A673 (cell line): ENCODE measurements at regions not wholly inside any gene's neighbourhood (a gene's known extent, or its start where the extent isn't known, plus 50 kb on each side); places are given as distances from the start of the nearest gene placed in this dataset.

ENCODE experiments used
- BruUV-seq: library from RNA; stranded (reverse); fragments of 400-500 nt; replicated peaks from 2 replicates; lab custom pipeline; 2021; lab: Mats Ljungman, UMichigan
- CTCF ChIA-PET: fragments of 300-600 bp; sonication (Branson Sonifier 250); formaldehyde crosslinking; loops from one replicate; lab custom pipeline; 2022; ENCODE audit warnings: antibody characterized with exemption; lab: Charles Lee
- POLR2A ChIA-PET: fragments of 300-600 bp; sonication (Branson Sonifier 250); formaldehyde crosslinking; loops from one replicate; lab custom pipeline; 2022; ENCODE audit warnings: antibody characterized with exemption; ENCODE audit not compliant: low non-redundant PET; lab: Charles Lee
- DNase-seq: peaks from one replicate; pipeline ENCODE4 v3.0.0-alpha.2; 2015; ENCODE audit warnings: low spot score
- H3K27ac ChIP-seq: fragments of 200-600 bp; sonication (generic); 2 replicates; pipeline ENCODE4 v1.5.1; 2016; ENCODE audit warnings: mixed run types, low read depth, mild to moderate bottlenecking, mixed read lengths, antibody characterized with exemption, low read length; ENCODE audit not compliant: poor library complexity, severe bottlenecking
- H3K27me3 ChIP-seq: fragments of 200-600 bp; sonication (generic); replicated peaks from 2 replicates; pipeline ENCODE4 v1.6.1; 2017; ENCODE audit warnings: mixed run types, low read depth, mild to moderate bottlenecking, mixed read lengths, antibody characterized with exemption, low read length; ENCODE audit not compliant: insufficient read depth, poor library complexity
- H3K36me3 ChIP-seq: fragments of 200-600 bp; sonication (generic); 2 replicates; pipeline ENCODE4 v1.6.1; 2016; ENCODE audit warnings: mixed run types, mild to moderate bottlenecking, mixed read lengths, antibody characterized with exemption, low read length; ENCODE audit not compliant: insufficient read depth, poor library complexity, severe bottlenecking
- H3K4me1 ChIP-seq: fragments of 200-600 bp; sonication (generic); 2 replicates; pipeline ENCODE4 v1.6.1; 2017; ENCODE audit warnings: mixed run types, mild to moderate bottlenecking, mixed read lengths, antibody characterized with exemption, low read length; ENCODE audit not compliant: insufficient read depth, poor library complexity, severe bottlenecking
- H3K4me3 ChIP-seq: fragments of 200-600 bp; sonication (generic); 2 replicates; pipeline ENCODE4 v1.5.1; 2016; ENCODE audit warnings: low read depth, mixed run types, mild to moderate bottlenecking, mixed read lengths, low read length; ENCODE audit not compliant: poor library complexity, severe bottlenecking
- H3K9me3 ChIP-seq: fragments of 200-600 bp; sonication (generic); 2 replicates; pipeline ENCODE4 v1.6.1; 2016; ENCODE audit warnings: mixed run types, low read depth, mild to moderate bottlenecking, mixed read lengths, antibody characterized with exemption, low read length; ENCODE audit not compliant: poor library complexity, severe bottlenecking
- EZH2 ChIP-seq: fragments of 200-600 bp; sonication (generic); IDR thresholded peaks from 2 replicates; pipeline ENCODE4 v1.6.1; 2017; ENCODE audit warnings: borderline replicate concordance, low read depth, mild to moderate bottlenecking, mixed read lengths, antibody characterized with exemption, low read length; ENCODE audit not compliant: poor library complexity, severe bottlenecking
- intact Hi-C: fragments of 100-400 bp; cut with micrococcal nuclease; formaldehyde crosslinking; loops from one replicate; pipeline ENCODE4 v1.10.0; 2022; ENCODE audit not compliant: unreplicated experiment
- TF ChIP-seq, protein P1 (sequence below): fragments of 300-800, 200-600 bp; sonication (generic); conservative IDR thresholded peaks from 2 replicates; pipeline ENCODE4 v1.5.1; 2017; ENCODE audit warnings: low read depth, mild to moderate bottlenecking, antibody characterized with exemption, low read length, moderate library complexity, mixed read lengths

- no peak overlapping the region for H3K4me3 ChIP-seq
- CTCF ChIA-PET: no interaction called here
- no TSS peak for BruUV-seq
- H3K4me1 ChIP-seq: no peaks in the 10 kb centered on the region
- H3K9me3 ChIP-seq: no peaks in the 10 kb centered on the region
- H3K27me3 ChIP-seq: no peaks in the 10 kb centered on the region
- intact Hi-C loops: loop anchor here (10.0 kb wide), 2 partner anchors 155 to 445 kb away; no protein-coding TSS in a partner anchor
- no peaks in the 10 kb centered on the region for H3K36me3 ChIP-seq
- peak; percentile 26 for DNase-seq
- POLR2A ChIA-PET: no interaction called here
- no peak for TF ChIP-seq EZH2
- TF ChIP-seq, protein P1, sequence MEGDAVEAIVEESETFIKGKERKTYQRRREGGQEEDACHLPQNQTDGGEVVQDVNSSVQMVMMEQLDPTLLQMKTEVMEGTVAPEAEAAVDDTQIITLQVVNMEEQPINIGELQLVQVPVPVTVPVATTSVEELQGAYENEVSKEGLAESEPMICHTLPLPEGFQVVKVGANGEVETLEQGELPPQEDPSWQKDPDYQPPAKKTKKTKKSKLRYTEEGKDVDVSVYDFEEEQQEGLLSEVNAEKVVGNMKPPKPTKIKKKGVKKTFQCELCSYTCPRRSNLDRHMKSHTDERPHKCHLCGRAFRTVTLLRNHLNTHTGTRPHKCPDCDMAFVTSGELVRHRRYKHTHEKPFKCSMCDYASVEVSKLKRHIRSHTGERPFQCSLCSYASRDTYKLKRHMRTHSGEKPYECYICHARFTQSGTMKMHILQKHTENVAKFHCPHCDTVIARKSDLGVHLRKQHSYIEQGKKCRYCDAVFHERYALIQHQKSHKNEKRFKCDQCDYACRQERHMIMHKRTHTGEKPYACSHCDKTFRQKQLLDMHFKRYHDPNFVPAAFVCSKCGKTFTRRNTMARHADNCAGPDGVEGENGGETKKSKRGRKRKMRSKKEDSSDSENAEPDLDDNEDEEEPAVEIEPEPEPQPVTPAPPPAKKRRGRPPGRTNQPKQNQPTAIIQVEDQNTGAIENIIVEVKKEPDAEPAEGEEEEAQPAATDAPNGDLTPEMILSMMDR: no peak
- H3K27ac ChIP-seq: no peak overlapping the region
Measured at GRCh38 chrX:40260146-40260747, 162.5 kb upstream of the BCOR start.

DNA sequence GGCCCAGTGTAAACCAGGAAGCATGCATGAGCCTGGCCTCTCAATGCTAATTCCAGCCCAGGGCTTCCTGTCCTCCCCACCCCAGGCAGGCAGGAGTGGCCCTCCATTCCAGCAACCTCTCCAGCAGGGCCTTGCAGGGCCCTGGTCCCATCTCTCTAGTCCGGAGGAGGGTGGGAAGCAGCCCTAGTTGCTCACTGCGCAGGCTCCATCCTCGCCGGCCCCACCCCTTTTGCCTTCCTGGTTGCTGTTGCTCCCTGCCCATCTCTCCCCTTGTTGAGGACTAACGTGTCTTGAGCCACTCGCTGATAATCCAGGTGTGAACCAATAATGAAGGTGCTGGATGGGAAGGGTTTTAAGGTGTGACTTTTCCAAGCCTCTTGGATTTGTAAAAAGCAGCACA lies 161.2 kb upstream of the BCOR start:
- H3K27me3 ChIP-seq: no peaks in the 10 kb centered on the region
- ChIA-PET CTCF (no interaction called here), POLR2A (no interaction called here)
- no peaks in the 10 kb centered on the region for H3K36me3 ChIP-seq
- intact Hi-C loops: no loop called here
- H3K27ac ChIP-seq: no peak overlapping the region
- no peak for TF ChIP-seq EZH2
- TF ChIP-seq, protein P1: no peak
- BruUV-seq: no TSS peak
- no peak overlapping the region for H3K4me3 ChIP-seq
- H3K9me3 ChIP-seq: no peaks in the 10 kb centered on the region
- H3K4me1 ChIP-seq: no peaks in the 10 kb centered on the region
- no peak for DNase-seq

DNA sequence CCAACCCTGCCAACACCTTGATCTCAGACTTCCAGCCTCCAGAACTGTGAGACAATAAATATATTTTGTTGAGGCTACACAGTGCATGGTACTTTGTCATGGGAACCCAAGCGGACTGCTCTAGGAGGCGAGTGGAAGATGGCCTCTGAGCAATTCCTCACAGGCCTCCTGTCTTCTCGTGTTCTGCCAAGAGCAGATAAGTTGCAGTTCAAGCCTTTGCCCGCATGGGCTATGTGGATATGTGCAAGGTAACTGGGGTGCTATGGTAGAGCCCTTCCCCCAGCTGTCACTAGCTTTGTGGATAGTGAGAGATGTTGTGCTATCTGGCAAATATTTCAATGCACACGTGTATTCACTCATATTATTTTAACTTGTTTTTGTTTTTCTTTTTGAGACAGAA lies 156.0 kb upstream of the BCOR start:
- intact Hi-C loops: no loop called here
- CTCF ChIA-PET: no interaction called here
- H3K4me1 ChIP-seq: no peaks in the 10 kb centered on the region
- no peak for DNase-seq
- H3K4me3 ChIP-seq: no peak overlapping the region
- POLR2A ChIA-PET: no interaction called here
- no peaks in the 10 kb centered on the region for H3K27me3 ChIP-seq
- BruUV-seq: no TSS peak
- no peak for TF ChIP-seq EZH2
- TF ChIP-seq, protein P1: no peak
- H3K36me3 ChIP-seq: no peaks in the 10 kb centered on the region
- no peak overlapping the region for H3K27ac ChIP-seq
- no peaks in the 10 kb centered on the region for H3K9me3 ChIP-seq
